IMR-90 (cell line): ENCODE measurements at regions not wholly inside any gene's neighbourhood (a gene's known extent, or its start where the extent isn't known, plus 50 kb on each side); places are given as distances from the start of the nearest gene placed in this dataset.

ENCODE experiments used
- ATAC-seq: fragments of 200-7000 bp; cut with Tn5 transposase; 2 replicates; pipeline ENCODE4 v1.9.1; 2020; ENCODE audit warnings: low read depth, mild to moderate bottlenecking, moderate library complexity
- BruUV-seq: library from RNA; stranded (reverse); fragments of 400-500 nt; replicated peaks from 2 replicates; lab custom pipeline; 2021; lab: Mats Ljungman, UMichigan
- CTCF ChIA-PET: fragments of 300-600 bp; formaldehyde crosslinking; extraction: SDS; loops from one replicate; lab custom pipeline; 2021; ENCODE audit warnings: antibody characterized with exemption; lab: Yijun Ruan, JAX
- POLR2A ChIA-PET: fragments of 300-600 bp; sonication (Branson Sonifier 250); formaldehyde crosslinking; loops from one replicate; lab custom pipeline; 2022; ENCODE audit warnings: antibody characterized with exemption; ENCODE audit not compliant: unreplicated experiment; lab: Charles Lee
- DNase-seq: peaks from one replicate; pipeline ENCODE4 v3.0.0; 2013
- H2AFZ ChIP-seq: replicated peaks from 2 replicates; pipeline ENCODE3; 2013; ENCODE audit warnings: low read length, mild to moderate bottlenecking; ENCODE audit not compliant: poor library complexity
- H2AK5ac ChIP-seq: 2 replicates; pipeline ENCODE4 v1.6.1; 2013; ENCODE audit warnings: low read depth, low read length, inconsistent platforms
- H2AK9ac ChIP-seq: replicated peaks from 2 replicates; pipeline ENCODE3; 2013; ENCODE audit warnings: mild to moderate bottlenecking, low read depth, low read length, moderate library complexity; ENCODE audit not compliant: poor library complexity
- H2BK120ac ChIP-seq: 2 replicates; pipeline ENCODE4 v1.6.1; 2013; ENCODE audit warnings: low read depth, low read length, inconsistent platforms
- H2BK15ac ChIP-seq: 3 replicates; pipeline ENCODE4 v1.6.1; 2013; ENCODE audit warnings: low read depth, low read length, inconsistent platforms
- H2BK20ac ChIP-seq: 2 replicates; pipeline ENCODE4 v1.6.1; 2013; ENCODE audit warnings: low read depth, mild to moderate bottlenecking, inconsistent platforms, low read length, moderate library complexity
- H2BK5ac ChIP-seq: 2 replicates; pipeline ENCODE4 v1.6.1; 2013; ENCODE audit warnings: mild to moderate bottlenecking, low read depth, low read length, inconsistent platforms; ENCODE audit not compliant: poor library complexity, severe bottlenecking
- H3K14ac ChIP-seq: replicated peaks from 2 replicates; pipeline ENCODE4 v1.6.1; 2013; ENCODE audit warnings: low read depth, low read length, inconsistent platforms
- H3K18ac ChIP-seq: 2 replicates; pipeline ENCODE4 v1.6.1; 2013; ENCODE audit warnings: low read depth, low read length, control low read depth
- H3K23ac ChIP-seq: 2 replicates; pipeline ENCODE4 v1.6.1; 2013; ENCODE audit warnings: low read depth, low read length, inconsistent platforms
- H3K27ac ChIP-seq: 2 replicates; pipeline ENCODE4 v1.5.1; 2013; ENCODE audit warnings: mild to moderate bottlenecking, control low read depth, low read length; ENCODE audit not compliant: insufficient read depth
- H3K27me3 ChIP-seq: 2 replicates; pipeline ENCODE4 v1.6.1; 2013; ENCODE audit warnings: low read length; ENCODE audit not compliant: control insufficient read depth, insufficient read depth
- H3K36me3 ChIP-seq: 2 replicates; pipeline ENCODE4 v1.6.1; 2013; ENCODE audit warnings: low read length, mixed read lengths; ENCODE audit not compliant: control insufficient read depth, insufficient read depth
- H3K4ac ChIP-seq: 2 replicates; pipeline ENCODE4 v1.6.1; 2013; ENCODE audit warnings: low read depth, low read length, inconsistent platforms
- H3K4me1 ChIP-seq: 2 replicates; pipeline ENCODE4 v1.6.1; 2013; ENCODE audit warnings: low read length, mixed read lengths; ENCODE audit not compliant: control insufficient read depth, insufficient read depth
- H3K4me2 ChIP-seq: 2 replicates; pipeline ENCODE4 v1.6.1; 2013; ENCODE audit warnings: low read depth, mild to moderate bottlenecking, control low read depth, low read length, moderate library complexity
- H3K4me3 ChIP-seq: 2 replicates; pipeline ENCODE4 v1.5.1; 2013; ENCODE audit warnings: low read depth, mild to moderate bottlenecking, control low read depth, low read length, moderate library complexity; ENCODE audit not compliant: insufficient read depth
- H3K56ac ChIP-seq: 2 replicates; pipeline ENCODE4 v1.6.1; 2013; ENCODE audit warnings: low read length, inconsistent platforms; ENCODE audit not compliant: insufficient read depth; ENCODE audit errors: extremely low read depth
- H3K79me1 ChIP-seq, 2 experiments: 2 replicates each; pipeline ENCODE4 v1.6.1; 2013; ENCODE audit warnings: low read length in 2 of 2, inconsistent platforms in 1 of 2, low read depth in 1 of 2
- H3K9ac ChIP-seq: 2 replicates; pipeline ENCODE4 v1.6.1; 2013; ENCODE audit warnings: low read depth, low read length, control low read depth
- H3K9me1 ChIP-seq: 2 replicates; pipeline ENCODE4 v1.6.1; 2013; ENCODE audit warnings: low read length, inconsistent platforms; ENCODE audit not compliant: insufficient read depth
- H3K9me3 ChIP-seq: 2 replicates; pipeline ENCODE4 v1.6.1; 2013; ENCODE audit warnings: low read length; ENCODE audit not compliant: control insufficient read depth, insufficient read depth
- H4K20me1 ChIP-seq: 2 replicates; pipeline ENCODE4 v1.6.1; 2013; ENCODE audit warnings: low read length, inconsistent platforms; ENCODE audit not compliant: insufficient read depth
- H4K5ac ChIP-seq: 2 replicates; pipeline ENCODE4 v1.6.1; 2013; ENCODE audit warnings: mild to moderate bottlenecking, low read depth, low read length, control low read depth
- H4K8ac ChIP-seq, 2 experiments: 2 replicates each; pipeline ENCODE4 v1.6.1; 2013; ENCODE audit warnings: low read depth in 2 of 2, low read length in 2 of 2, control low read depth in 1 of 2, inconsistent platforms in 1 of 2
- H4K91ac ChIP-seq: 2 replicates; pipeline ENCODE4 v1.6.1; 2013; ENCODE audit warnings: low read depth, low read length, inconsistent platforms; ENCODE audit not compliant: insufficient read depth
- MAZ ChIP-seq: IDR thresholded peaks from 2 replicates; pipeline ENCODE4 v1.6.1; 2012; ENCODE audit warnings: low read depth, mild to moderate bottlenecking, low read length, improper control_type of control experiment, moderate library complexity, borderline replicate concordance
- SMC3 ChIP-seq: fragments of 150-350 bp; IDR thresholded peaks from 2 replicates; pipeline ENCODE4 v1.6.1; 2016; ENCODE audit warnings: low read depth, mild to moderate bottlenecking, antibody characterized with exemption, low read length, moderate library complexity
- WGBS, 2 experiments: methylation state at CpG; one replicate each; pipeline versions ENCODE4 v1.1.5 to v1.1.7; 2013; ENCODE audit warnings: missing lambda C conversion rate in 2 of 2; ENCODE audit not compliant: insufficient read length in 1 of 2; ENCODE audit errors: extremely low coverage in 2 of 2; 5-methylcytosine and 5-hydroxymethylcytosine counted together
- dilution Hi-C: fragments of 300-500 bp; cut with HindIII; formaldehyde crosslinking; loops from one replicate; pipeline ENCODE4 v1.14.3; 2018; ENCODE audit warnings: low sequenced_read_pairs; ENCODE audit not compliant: unreplicated experiment
- in situ Hi-C: fragments of 300-500 bp; cut with MboI; formaldehyde crosslinking; loops from 3 replicates; pipeline ENCODE4 v1.14.3; 2019; ENCODE audit warnings: low sequenced_read_pairs, inconsistent platforms, mixed read lengths
- intact Hi-C: fragments of 100-400 bp; cut with micrococcal nuclease; formaldehyde crosslinking; loops from 2 replicates; pipeline ENCODE4 v1.10.0; 2022
- TF ChIP-seq, protein P1 (sequence below): conservative IDR thresholded peaks from 2 replicates; pipeline ENCODE4 v1.5.1; 2012; ENCODE audit warnings: mild to moderate bottlenecking, low read depth, low read length, improper control_type of control experiment
- TF ChIP-seq, protein P2 (sequence below): fragments of 150-350 bp; IDR thresholded peaks from 2 replicates; pipeline ENCODE4 v1.6.1; 2016; ENCODE audit warnings: low read depth, mild to moderate bottlenecking, low read length, moderate library complexity, borderline replicate concordance
- TF ChIP-seq, protein P3 (sequence below): fragments of 150-350 bp; IDR thresholded peaks from 2 replicates; pipeline ENCODE4 v1.6.1; 2017; ENCODE audit warnings: mild to moderate bottlenecking, antibody characterized with exemption, low read length, low read depth

DNA sequence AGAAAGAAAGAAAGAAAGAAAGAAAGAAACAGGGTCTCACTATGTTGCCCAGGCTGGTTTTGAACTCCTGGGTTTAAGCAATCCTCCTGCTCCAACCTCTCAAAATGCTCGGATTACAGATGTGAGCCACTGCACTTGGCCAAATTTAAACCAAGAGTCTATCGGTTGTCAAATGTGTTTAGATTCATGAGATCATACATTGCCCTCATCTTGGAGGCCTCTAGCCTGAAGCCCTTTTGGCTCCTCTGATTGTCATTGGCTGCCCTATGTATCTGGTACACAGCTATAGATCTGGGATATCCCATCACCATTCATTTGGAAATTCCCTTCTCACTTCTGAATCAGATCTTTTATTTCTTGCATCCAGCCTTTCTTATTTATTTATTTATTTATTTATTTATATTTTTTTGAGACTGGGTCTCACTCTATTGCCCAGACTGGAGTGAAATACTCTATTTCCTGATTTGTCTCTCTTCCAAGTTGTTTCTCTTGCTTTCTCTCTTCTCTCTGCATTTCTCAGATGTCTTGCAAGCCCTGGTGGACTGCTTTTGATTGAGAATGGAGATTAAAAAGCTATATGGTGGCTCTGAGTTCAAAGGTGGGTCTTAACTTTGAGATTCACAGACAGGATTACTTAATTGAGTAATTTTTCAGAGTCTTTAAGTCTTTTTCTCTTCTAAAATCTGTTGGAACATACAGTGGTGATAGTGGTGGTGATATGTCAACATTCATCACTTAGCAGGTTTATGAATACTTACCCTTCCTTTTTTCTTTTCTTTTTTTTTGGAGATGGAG, 121.9 kb downstream of the GJA1 start:
- Histone ChIP-seq H3K79me1 (no peaks in the 10 kb centered on the region), H3K9me3 (no peaks in the 10 kb centered on the region), H3K36me3 (no peaks in the 10 kb centered on the region), H2BK120ac (no peak overlapping the region), H4K8ac (no peak overlapping the region), H2AFZ (no peak overlapping the region), H4K5ac (no peak overlapping the region; the same call in 1 of the 2 replicates), H3K27ac (no peak overlapping the region), H2AK5ac (no peak overlapping the region), H3K23ac (no peak overlapping the region), H2BK20ac (no peak overlapping the region), H3K4ac (no peak overlapping the region), H3K56ac (no peak overlapping the region), H4K20me1 (no peaks in the 10 kb centered on the region), H2BK5ac (no peak overlapping the region), H3K4me2 (no peak overlapping the region), H3K14ac (no peak overlapping the region), H3K4me1 (no peaks in the 10 kb centered on the region), H3K18ac (no peak overlapping the region), H3K27me3 (no peaks in the 10 kb centered on the region), H3K9me1 (no peaks in the 10 kb centered on the region), H4K91ac (no peak overlapping the region), H2BK15ac (no peak overlapping the region), H3K9ac (no peak overlapping the region), H2AK9ac (no peak overlapping the region), H3K4me3 (no peak overlapping the region)
- no peak for ATAC-seq
- intact Hi-C loops (no loop called here), in situ Hi-C loops (no loop called here), dilution Hi-C loops (no loop called here)
- TF ChIP-seq, protein P1, sequence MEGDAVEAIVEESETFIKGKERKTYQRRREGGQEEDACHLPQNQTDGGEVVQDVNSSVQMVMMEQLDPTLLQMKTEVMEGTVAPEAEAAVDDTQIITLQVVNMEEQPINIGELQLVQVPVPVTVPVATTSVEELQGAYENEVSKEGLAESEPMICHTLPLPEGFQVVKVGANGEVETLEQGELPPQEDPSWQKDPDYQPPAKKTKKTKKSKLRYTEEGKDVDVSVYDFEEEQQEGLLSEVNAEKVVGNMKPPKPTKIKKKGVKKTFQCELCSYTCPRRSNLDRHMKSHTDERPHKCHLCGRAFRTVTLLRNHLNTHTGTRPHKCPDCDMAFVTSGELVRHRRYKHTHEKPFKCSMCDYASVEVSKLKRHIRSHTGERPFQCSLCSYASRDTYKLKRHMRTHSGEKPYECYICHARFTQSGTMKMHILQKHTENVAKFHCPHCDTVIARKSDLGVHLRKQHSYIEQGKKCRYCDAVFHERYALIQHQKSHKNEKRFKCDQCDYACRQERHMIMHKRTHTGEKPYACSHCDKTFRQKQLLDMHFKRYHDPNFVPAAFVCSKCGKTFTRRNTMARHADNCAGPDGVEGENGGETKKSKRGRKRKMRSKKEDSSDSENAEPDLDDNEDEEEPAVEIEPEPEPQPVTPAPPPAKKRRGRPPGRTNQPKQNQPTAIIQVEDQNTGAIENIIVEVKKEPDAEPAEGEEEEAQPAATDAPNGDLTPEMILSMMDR = no peak
- TF ChIP-seq MAZ (no peak), SMC3 (no peak)
- TF ChIP-seq, protein P2, sequence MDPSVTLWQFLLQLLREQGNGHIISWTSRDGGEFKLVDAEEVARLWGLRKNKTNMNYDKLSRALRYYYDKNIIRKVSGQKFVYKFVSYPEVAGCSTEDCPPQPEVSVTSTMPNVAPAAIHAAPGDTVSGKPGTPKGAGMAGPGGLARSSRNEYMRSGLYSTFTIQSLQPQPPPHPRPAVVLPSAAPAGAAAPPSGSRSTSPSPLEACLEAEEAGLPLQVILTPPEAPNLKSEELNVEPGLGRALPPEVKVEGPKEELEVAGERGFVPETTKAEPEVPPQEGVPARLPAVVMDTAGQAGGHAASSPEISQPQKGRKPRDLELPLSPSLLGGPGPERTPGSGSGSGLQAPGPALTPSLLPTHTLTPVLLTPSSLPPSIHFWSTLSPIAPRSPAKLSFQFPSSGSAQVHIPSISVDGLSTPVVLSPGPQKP = no peak
- TF ChIP-seq, protein P3, sequence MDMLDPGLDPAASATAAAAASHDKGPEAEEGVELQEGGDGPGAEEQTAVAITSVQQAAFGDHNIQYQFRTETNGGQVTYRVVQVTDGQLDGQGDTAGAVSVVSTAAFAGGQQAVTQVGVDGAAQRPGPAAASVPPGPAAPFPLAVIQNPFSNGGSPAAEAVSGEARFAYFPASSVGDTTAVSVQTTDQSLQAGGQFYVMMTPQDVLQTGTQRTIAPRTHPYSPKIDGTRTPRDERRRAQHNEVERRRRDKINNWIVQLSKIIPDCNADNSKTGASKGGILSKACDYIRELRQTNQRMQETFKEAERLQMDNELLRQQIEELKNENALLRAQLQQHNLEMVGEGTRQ = no peak
- no peak for DNase-seq
- ChIA-PET CTCF (no interaction called here), POLR2A (no interaction called here)
- BruUV-seq = no TSS peak
- WGBS, 2 experiments = no CpG with 5 or more reads among the region's 2 CpGs
